Inflammatory macrophage treated with lipopolysaccharide for 4 hours (primary cell): ENCODE measurements at regions not wholly inside any gene's neighbourhood (a gene's known extent, or its start where the extent isn't known, plus 50 kb on each side); places are given as distances from the start of the nearest gene placed in this dataset.
"Not testable (repeated sequence)": the region's sequence is repeated elsewhere in the genome, so short reads cannot be mapped to it uniquely, and the experiment has no call there.

Experiments
- DNase-seq: peaks from one replicate; pipeline ENCODE4 v3.0.0-alpha.2; 2020

DNA sequence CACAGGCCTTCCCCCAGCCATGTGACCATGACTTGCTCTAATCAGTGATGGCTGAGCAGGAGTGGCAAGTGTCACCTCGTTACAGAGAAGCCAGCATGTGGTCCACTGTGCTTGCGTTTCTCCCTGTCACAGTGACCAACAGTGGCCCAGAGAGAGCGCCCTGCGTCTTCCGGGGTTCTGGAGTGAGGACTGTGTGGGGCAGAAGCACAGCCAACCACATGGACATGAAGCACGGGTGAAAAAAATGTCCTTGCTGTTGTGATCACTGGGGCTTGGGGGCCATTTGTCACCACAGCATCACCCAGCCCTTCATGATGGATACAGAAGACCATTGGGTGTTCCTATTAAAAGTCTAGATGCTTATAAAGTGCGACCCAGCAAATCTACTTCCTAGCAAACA, 174.6 kb upstream of the C14orf180 start:
- DNase-seq: no peak

DNA sequence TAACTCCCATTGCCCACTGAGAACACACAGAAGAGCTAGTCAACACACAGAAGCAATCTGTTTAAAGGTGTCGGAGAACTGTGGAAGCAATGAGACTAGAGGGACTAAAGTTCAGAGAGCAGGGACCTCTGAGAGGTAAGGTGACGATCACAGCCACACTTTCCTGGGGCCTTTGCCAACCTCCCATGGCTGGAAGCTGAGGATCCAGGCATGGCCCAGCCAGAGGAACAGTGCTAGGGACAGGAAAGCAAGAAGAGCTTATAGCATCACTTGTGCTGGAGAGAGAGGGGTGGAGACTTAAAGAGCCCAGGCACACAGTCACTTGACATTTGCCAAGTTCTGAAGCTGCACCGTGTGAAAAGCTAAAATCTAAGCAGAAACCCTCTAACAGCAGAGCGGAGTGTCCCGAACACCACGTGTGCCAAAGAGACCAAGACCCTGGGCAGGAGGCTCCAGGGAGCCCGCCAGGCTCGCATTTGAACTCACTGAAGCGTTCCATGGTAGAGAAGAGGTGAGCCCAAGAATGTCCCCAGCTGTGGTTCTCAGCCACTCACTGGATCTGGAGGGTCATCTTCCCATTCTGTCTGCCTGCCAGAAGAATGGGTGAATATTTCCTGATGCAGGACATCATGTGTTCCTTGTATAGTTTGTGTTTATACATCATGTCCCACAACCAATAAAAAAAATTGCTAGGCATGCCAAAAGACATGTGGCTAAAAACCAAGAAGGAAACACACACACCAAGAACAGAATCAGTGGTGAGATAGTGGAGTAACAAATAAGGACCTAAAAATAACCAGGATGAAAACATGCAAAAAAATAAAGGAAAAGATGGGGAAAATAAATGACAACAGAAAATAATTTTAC, 174.0 kb upstream of the C14orf180 start:
- DNase-seq: no peak

DNA sequence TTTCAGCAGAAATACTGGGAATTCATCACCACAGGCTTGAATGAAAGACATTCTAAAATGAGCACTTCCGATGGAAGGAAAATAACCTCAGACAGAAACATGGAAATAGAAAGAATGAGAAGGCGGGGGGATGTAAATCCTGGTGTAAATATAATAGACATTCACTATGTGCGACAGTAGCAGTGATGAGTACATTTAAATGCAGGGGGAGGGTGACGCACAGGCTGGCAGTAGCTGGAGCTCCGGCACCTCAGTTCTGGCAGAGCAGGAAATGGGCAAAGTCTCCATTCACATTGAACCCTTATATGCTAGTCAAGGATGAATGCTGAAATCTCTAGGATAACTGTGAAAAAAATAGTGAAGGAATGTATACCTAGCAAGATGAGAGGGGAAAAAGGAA, 172.7 kb upstream of the C14orf180 start:
- DNase-seq: no peak

DNA sequence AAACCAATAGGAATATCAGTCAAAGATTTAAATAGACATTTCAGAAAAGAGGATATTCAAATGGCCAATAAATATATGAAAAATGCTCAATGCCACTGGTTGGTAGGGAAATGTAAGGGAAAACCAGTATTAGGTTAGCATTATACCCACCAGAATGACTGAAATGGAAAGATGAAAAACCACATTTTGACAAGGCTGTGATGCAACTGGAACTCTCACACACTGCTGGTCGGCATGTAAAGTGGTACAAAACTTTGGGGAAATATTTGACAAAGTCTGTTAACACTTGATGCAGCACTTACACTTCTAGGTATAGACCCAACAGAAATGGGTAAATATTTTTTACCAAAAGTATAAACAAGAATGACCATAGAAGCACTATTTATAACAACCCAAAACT, 163.2 kb upstream of the C14orf180 start:
- no peak for DNase-seq

DNA sequence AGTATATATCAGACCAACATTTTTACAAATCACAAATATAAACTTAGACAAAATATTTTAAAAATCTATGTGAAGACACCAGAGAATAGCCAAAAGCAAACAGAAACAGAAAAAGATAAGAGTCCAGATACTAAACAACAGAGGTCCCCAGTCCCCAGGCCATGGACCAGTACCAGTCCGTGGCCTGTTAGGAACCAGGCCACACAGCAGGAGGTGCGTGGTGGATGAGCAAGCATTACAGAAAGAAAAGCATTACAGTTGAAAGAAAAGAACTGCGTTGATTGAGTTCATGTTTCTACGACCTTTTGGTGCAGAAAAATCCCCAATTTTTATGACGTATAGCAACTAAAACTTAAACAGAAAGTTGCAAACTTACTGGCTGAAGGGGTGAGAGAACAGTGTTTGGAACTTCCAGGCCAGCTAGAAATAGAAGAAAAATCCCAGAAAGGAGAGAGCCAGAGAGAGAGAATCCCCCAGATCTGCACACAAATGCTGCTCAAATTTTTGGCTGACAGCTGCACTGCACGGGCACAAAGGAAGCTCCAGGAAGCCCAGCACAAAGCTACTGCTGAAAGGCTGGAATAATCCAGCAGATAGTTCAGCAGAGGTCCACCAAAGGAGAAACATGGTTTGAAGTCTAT, 159.6 kb upstream of the C14orf180 start:
- no peak for DNase-seq

DNA sequence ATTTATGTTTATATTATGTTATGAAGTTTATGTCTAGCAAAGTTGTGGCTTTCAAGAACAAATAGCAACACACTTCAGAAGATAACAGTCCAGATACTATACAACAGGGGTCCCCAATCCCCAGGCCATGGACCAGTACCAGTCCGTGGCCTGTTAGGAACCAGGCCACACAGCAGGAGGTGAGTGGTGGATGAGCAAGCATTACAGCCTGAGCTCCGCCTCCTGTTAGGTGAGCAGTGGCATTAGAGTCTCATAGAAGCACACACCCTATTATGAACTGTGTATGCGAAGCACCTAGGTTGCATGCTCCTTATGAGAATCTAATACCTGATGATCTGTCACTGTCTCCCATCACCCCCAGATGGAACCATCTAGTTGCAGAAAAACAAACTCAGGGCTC, 159.0 kb upstream of the C14orf180 start:
- DNase-seq: not testable (repeated sequence)

DNA sequence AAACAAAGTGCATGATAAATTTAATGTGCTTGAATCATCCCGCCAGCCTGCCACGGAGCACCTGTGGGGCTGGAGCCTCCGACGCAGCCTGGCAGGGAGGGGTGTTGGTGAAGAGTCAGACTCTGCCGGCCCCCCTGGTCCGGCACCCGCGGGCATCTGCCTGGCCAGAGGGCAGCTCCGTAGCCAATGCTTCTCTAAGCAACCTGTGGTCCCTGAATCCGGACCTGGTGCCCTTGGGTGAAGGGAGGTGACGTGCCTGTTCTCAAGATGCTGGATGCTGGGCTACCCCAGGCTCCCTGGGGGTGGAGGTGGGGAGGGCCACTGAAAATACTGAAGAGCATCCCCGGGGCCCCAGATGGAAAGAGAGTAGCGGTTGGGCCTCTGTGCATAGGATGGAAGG, 158.6 kb upstream of the C14orf180 start:
- no peak for DNase-seq

DNA sequence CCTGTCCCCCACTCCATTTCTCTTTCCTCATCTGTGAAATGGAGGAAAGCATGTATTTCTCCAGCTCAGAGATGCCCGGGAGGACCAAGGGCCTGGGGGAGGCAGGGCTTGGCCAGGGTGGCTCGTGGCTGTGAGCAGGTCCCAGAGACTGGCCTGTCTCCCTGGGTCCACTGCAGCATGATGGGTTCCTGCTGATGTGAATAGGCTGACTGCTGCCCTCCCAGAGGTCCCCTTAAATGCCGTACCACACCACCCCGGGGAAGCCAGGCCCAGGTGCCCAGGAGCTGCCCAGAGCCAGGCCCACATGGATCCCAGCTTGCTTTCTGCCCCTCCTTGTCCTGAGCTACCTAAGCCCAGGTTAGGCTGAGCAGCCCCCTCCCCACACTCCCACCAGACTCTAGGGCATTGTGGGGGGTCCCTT, 158.2 kb upstream of the C14orf180 start:
- no peak for DNase-seq

DNA sequence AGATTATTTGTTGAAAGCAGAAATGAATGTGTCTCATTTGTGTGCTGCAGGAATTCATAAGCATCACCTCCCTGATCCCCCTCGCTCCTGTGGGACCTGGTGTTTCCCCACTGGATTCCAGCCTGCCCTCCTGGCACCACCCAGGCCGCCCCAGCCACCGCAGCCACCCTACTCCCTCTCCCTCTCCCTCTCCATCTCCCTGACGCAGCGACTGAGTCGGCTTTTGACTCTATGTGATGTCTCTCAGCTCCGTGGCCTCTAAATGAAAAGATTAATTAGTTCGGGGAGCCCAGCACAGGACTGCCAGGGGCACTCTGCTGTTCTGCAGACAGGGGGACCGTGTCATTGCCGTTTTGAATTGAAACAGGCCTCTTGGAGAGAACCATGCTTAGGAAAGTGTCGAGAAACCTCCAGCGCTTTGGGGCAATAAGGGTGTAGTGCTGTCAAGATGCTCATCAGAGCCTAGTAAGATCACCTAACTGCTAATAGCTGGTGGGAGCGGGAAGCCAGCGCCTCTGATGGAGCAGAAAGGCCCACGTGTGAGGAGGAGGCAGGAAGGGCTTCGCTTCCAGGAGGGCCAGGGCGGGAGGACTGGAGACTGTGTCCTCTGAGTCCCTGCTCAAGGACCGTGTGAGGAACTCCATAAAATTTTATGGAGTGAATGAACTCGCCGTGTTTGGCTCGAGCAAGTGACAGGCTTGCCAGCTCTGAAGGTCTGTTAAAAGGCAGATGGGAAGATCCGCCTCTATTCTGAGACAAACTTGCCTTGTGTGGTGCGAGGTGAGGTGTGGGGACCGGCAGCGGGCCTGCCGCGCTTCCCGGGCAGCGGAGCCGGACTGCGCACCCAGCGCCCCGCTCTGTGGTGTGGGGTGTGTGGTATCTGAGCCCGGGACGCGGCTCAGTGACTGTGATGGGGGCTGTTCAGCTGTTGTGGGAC, 157.4 kb upstream of the C14orf180 start:
- no peak for DNase-seq

DNA sequence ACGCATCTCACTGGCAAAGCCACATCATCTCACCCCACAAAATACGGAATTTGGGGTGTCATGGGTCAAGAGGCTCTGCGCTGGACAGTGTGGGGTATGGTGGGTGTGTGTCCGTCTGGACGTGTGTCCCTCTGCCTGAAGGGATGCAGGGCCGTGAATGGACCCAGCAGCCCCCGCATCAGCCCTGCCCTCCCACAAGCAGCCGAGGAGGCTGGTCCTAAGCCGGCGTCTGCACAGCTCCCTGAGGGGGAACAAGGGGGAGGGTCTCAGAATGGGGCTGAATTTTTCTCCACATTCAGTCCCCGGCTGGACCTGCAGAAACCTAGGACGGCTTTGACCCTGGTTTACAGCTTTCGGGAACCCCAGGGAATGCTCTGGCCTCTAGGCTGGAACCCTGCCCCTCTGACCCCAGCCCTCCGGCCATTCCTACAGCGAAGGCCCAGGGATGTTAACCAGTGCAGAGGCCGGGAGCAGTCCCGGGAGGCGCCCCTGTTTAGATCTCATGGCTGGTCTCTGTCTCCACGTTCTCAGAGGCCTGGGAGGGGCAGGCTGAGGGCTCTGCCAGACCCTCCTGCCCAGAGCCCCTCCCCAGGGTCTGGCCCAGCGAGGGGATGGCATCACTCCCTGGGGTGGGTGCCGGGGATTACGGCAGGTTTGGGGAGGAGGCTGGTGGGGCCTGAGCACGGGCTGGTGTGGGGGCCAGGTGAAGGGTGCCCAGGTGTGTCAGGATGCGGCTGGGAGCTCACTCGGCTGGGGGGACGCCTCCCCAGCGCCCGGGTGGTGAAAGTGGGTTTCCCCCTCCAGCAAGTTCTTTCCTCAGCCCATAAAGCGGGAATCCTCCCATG, 156.5 kb upstream of the C14orf180 start:
- no peak for DNase-seq

DNA sequence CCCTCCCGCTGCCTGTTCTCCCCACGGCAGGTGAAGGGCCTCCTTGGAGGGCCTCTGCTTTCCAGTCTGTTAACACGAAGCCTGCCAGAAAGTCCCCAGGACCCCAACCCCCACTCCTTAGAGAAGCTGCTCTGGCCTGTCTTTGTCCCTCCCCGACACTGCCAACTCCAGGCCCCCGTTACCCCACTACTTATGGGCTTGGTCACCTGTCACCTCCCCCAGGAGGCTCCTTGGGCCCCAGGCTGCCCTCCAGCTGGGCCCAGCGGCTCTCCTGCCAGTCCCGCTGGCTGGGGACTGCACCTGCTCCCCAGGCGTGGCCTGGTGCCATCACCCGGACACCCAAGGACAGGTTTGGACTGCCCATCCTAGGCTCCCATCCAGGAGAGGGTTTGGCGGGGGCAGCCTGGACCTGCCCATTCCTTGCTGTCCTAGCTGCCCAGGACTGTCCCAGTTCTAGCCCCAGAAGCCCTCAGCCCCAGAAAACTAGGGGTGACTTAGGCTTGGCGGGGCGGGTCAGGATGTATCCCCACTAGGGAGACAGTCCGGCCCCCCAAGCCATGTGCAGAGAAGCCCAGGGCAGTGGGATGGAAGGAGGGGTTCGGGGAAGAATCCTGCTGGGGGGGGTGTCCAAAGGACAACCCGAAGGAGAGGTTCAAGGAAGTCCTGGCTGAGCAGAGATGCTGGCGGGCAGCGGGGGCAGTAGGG, 155.7 kb upstream of the C14orf180 start:
- DNase-seq: no peak

DNA sequence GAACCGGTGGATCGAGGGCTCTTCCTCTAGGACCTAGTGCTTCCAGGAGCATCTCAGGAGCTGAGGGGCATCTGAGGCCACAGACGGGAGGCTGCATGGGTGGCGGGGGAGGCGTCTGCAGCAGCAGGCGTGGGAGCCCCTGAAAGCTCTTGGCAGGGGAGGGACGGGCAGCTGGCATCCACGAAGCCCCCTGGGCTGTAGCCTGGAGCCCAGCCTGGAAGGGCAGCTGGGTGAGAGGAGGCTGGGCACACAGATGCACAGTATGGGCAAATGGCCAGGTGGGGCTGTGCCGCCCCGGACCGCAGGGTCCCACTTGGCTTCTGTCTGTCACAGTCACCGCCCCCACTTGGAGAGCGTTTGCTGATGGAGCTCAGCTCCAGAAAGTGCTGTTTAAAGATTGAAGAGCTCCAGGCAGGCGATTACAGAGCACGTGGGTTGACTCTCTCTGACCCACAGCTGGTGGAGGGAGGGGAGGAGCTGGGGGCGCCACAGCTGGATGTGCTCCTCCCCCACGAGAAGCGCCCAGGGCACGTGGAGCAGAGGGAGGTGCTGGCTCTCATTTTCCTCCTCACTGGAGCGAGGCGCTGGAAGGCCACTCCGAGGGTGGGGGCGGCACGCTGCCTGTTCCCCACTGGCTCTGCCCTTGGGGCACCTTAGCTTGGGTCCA, 155.0 kb upstream of the C14orf180 start:
- DNase-seq: no peak

DNA sequence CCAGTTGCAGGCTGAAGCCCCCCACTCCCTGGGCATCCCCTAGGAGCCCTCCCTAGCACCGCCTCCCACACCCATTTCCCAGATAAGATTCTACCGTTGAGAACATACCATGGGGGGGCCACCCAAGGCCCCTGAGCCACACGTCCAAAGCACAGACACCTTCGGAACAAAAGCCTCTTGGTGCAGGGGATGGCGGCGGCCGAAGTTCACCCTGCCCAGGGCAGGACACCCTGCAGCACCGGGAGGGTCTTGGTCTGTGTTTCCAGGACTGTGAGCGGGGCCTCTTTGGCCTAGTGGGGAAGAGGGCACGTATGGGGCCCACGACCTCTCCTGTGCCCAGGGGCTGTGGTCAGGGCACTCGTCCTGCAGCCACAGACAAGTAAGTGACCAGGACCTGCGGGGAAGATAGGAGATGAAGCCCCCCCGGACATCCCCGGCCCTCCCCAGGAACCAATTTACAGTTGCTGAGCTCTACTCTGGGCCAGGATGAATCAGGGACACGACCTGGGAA, 154.3 kb upstream of the C14orf180 start:
- DNase-seq: no peak

DNA sequence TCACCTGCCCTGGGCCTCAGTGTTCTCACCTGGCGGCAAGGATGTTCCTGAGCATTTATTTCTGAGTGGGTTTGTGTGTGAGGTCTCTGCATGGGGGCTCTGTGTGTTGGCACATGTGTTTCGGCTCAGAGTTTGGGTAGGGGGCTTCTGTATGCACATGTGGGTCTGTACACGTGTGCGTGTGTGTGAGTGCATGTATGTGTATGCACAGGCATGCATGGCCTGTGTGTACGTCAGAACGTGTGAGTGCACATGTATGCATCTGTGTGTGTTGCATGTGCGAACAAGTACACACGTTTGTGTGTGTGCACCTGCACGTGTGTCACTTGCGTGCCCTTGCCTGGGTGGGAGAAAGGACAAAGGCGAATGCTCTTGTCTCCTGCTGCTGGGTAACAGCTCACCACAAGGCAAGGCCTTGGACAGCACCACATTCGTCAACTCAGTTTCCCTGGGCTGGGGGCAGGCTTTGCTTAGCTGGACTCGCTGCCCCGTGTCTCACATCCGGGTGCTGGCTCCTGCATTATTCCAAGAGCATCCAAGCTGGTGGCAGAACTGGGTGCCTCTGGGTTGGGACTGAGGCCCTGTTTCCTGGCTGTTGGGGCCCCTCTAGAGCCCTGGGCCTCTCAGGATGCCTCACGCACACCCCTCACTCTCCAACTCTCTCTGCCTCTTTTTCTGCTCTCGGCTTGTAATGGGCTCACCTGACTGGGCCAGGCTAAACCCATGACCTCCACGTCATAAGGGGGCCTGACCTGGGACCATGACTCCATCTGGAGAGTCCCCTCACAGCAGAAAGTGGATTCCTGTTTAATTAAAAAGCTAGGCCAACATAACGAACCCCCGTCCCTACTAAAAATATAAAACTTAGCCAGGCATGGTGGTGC, 153.6 kb upstream of the C14orf180 start:
- DNase-seq: no peak

DNA sequence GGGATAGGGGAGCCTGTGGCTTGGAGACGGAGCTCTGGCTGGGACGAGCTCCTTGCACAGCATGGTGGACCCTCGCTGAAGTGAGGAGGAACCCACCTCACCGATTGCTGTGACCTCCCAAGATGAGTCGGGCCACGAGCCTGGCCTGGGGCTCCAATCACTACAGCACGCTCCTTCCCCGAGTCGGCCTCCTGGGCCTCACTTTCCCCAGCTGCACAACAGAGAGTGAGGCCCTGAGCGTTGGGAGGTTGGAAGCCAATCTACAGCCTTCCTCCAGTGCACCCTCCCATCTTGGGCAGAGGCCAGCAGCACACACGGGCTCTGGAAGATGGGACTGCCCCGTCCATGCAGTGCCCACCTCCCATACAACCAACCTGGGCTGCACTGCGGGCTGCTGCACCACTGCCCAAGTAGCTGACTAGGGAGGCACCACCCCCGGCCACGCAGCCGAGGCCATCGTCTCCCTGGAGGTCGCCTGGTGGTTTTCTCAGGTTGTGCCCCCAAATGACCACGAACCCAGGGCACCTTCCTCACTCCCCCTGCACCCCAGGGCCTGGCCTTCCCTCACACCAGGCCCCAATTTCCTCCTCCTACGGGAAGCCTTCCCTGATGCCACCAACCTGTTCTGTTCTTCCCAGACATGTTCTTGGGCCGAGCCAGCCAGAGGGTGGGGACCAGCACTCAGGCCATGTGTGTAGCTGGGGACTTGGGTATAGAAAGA, 152.3 kb upstream of the C14orf180 start:
- DNase-seq: no peak

DNA sequence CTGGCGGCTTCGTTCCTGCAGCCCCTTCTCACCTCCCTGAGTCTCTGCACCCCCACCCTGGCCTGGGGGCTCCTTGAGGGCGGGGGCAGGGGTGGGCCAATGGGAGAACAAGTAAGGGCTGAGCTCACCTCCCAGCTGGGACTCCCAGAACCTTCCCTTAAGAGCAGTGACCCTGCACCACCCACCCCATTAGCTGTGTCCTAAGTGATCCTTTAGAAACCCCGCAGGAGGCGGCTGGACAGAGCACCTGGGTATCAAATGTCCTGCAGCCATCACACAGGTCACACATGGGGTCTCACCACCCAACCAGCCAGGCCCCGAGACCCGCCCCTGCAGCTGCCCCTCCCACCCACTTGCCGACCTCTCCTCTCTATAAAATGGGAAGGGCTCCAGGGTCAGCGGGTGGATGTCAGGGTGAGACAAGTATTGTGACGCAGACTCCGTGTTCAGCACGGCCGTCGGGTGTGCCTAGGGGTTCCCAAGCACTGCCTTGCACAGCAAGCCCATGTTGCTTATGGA, 151.2 kb upstream of the C14orf180 start:
- no peak for DNase-seq

DNA sequence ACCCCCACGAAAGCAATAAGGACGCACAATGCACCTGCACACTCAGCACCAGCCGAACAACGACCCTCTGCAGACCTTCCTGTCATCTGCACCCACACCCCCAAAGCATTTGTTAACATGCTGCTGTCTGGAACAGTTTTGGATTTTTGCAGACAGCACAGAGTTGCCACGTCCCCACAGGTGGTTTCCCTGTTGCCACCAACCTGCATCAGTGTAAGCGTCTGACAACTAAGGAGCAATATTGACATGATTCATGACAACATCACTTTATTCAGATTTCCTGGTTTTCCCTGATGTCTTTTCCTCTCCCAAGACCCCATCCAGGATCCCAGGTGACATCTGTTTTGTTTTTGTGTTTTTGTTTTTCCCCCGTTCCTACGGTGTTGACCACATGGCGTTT, 150.7 kb upstream of the C14orf180 start:
- DNase-seq: no peak

DNA sequence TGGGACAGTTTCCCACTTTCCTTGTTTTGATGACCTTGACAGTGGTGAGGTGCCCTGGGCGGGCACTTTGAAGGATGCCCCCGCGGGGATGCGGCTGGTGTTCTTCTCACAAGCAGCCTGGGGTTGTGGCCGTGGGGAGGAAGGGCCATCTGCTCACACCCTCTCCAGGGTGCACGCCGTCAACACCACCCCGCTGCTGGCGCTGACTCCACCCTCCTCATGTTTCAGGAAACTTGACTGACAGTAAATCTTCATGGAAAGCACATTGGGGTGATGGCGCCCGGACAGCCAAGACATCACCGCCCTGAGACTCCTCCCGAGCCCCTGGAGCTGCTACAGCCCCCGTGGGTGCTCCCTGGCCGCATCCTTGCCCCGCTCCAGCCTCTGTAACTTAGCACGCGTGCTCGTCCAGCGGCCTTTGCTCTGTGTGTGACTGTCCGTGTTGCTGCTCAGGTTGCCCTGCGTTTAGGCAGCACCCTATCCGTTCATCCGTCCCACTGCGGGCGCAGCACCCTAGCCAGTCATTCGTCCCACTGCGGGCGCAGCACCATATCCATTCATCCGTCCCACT, 150.2 kb upstream of the C14orf180 start:
- DNase-seq: no peak
